SK-N-SH (cell line): ENCODE measurements at regions not wholly inside any gene's neighbourhood (a gene's known extent, or its start where the extent isn't known, plus 50 kb on each side); places are given as distances from the start of the nearest gene placed in this dataset.
A peak's percentile ranks its signal among the peaks of the same experiment; 100 is the strongest.

Experiments used
- CTCF ChIA-PET: fragments of 300-600, 350-600 bp; formaldehyde crosslinking; extraction: SDS; loops from one replicate; lab custom pipeline; 2021; lab: Yijun Ruan, JAX
- POLR2A ChIA-PET: fragments of 350-600 bp; sonication (Branson Sonifier 250); formaldehyde crosslinking; extraction: SDS; loops from one replicate; lab custom pipeline; 2020; ENCODE audit warnings: antibody characterized with exemption, inconsistent platforms; lab: Yijun Ruan, JAX
- DNase-seq: peaks from one replicate; pipeline ENCODE4 v3.0.0; 2012
- H2AFZ ChIP-seq: fragments of 200-600 bp; sonication (generic); 2 replicates; pipeline ENCODE4 v1.8.1; 2016; ENCODE audit warnings: antibody characterized with exemption, mild to moderate bottlenecking, low read depth
- H3F3A ChIP-seq: fragments of 200-600 bp; sonication (generic); replicated peaks from 2 replicates; pipeline ENCODE3; 2016; ENCODE audit warnings: antibody characterized with exemption, mild to moderate bottlenecking; ENCODE audit not compliant: insufficient read depth
- H3K27ac ChIP-seq, 2 experiments: fragments of 200-500 bp in 1 of 2; fragments of 200-600 bp in 1 of 2; sonication (Bioruptor generic) in 1 of 2; sonication (generic), shearing (Covaris generic) in 1 of 2; 2 replicates each; pipeline versions ENCODE4 v1.5.1 to v1.6.1; 2014 to 2016; ENCODE audit warnings: low read depth in 2 of 2, inconsistent platforms in 1 of 2, low read length in 1 of 2, mild to moderate bottlenecking in 1 of 2, mixed read lengths in 1 of 2
- H3K27me3 ChIP-seq: fragments of 200-600 bp; sonication (generic), shearing (Covaris generic); 2 replicates; pipeline ENCODE4 v1.6.1; 2016; ENCODE audit warnings: mixed run types; ENCODE audit not compliant: insufficient read depth
- H3K36me3 ChIP-seq, 2 experiments: fragments of 200-500 bp in 1 of 2; fragments of 200-600 bp in 1 of 2; sonication (Bioruptor generic) in 1 of 2; sonication (generic) in 1 of 2; replicated peaks in 1 of 2; 2 replicates each; pipeline versions ENCODE3 to v1.5.1; 2014 to 2016; ENCODE audit warnings: low read length in 1 of 2, mild to moderate bottlenecking in 1 of 2; ENCODE audit not compliant: insufficient read depth in 2 of 2, control insufficient read depth in 1 of 2
- H3K4me1 ChIP-seq, 2 experiments: fragments of 200-500 bp in 1 of 2; fragments of 200-600 bp in 1 of 2; sonication (Bioruptor generic) in 1 of 2; sonication (generic), shearing (Covaris generic) in 1 of 2; 2 replicates each; pipeline versions ENCODE4 v1.5.1 to v1.6.1; 2014 to 2016; ENCODE audit warnings: low read depth in 1 of 2, low read length in 1 of 2, mixed run types in 1 of 2; ENCODE audit not compliant: insufficient read depth in 2 of 2, control insufficient read depth in 1 of 2
- H3K4me2 ChIP-seq: fragments of 200-600 bp; sonication (generic), shearing (Covaris generic); 2 replicates; pipeline ENCODE4 v1.6.1; 2017; ENCODE audit warnings: mixed run types
- H3K4me3 ChIP-seq, 2 experiments: fragments of 200-500 bp in 1 of 2; fragments of 200-600 bp in 1 of 2; sonication (Bioruptor generic) in 1 of 2; sonication (generic), shearing (Covaris generic) in 1 of 2; 2 replicates each; pipeline versions ENCODE4 v1.5.1 to v1.8.1; 2014 to 2016; ENCODE audit warnings: low read depth in 2 of 2, inconsistent platforms in 1 of 2, low read length in 1 of 2, mild to moderate bottlenecking in 1 of 2, mixed read lengths in 1 of 2, moderate library complexity in 1 of 2
- H3K79me2 ChIP-seq: fragments of 200-600 bp; sonication (generic); 2 replicates; pipeline ENCODE4 v1.8.1; 2017; ENCODE audit warnings: mild to moderate bottlenecking; ENCODE audit not compliant: insufficient read depth
- H3K9ac ChIP-seq: fragments of 200-600 bp; sonication (generic); 2 replicates; pipeline ENCODE4 v1.6.1; 2017; ENCODE audit warnings: mixed run types
- H3K9me2 ChIP-seq: fragments of 200-600 bp; sonication (generic); 2 replicates; pipeline ENCODE4 v1.6.1; 2017; ENCODE audit warnings: mixed run types
- H3K9me3 ChIP-seq: fragments of 200-600 bp; sonication (generic); 2 replicates; pipeline ENCODE4 v1.6.1; 2017; ENCODE audit warnings: mixed run types, mild to moderate bottlenecking, moderate library complexity
- H4K20me1 ChIP-seq: fragments of 200-600 bp; sonication (generic); 2 replicates; pipeline ENCODE4 v1.6.1; 2017; ENCODE audit warnings: mild to moderate bottlenecking, mixed run types; ENCODE audit not compliant: insufficient read depth
- EP300 ChIP-seq, 2 experiments: IDR thresholded peaks; 2 replicates each; pipeline versions ENCODE4 v1.4.0 to v1.6.1; 2012; ENCODE audit warnings: borderline replicate concordance in 1 of 2, low read depth in 1 of 2, low read length in 1 of 2
- EZH2phosphoT487 ChIP-seq: fragments of 200-600 bp; sonication (generic); IDR thresholded peaks from 2 replicates; pipeline ENCODE4 v1.6.1; 2017; ENCODE audit warnings: low read depth, mixed run types, mild to moderate bottlenecking, antibody characterized with exemption, moderate library complexity, borderline replicate concordance
- FOSL2 ChIP-seq: IDR thresholded peaks from 2 replicates; pipeline ENCODE4 v1.4.0; 2012; ENCODE audit warnings: low read depth, mild to moderate bottlenecking, moderate library complexity, borderline replicate concordance
- FOXJ3 ChIP-seq: sonication (generic); formaldehyde crosslinking; IDR thresholded peaks from 2 replicates; pipeline ENCODE4 v1.5.1; 2020; ENCODE audit warnings: mild to moderate bottlenecking, missing genetic modification reagents
- GABPA ChIP-seq: IDR thresholded peaks from 2 replicates; pipeline ENCODE4 v1.4.0; 2012; ENCODE audit warnings: low read depth, mild to moderate bottlenecking
- GATA2 ChIP-seq: sonication (generic); formaldehyde crosslinking; IDR thresholded peaks from 2 replicates; pipeline ENCODE4 v1.5.0; 2020; ENCODE audit warnings: mild to moderate bottlenecking, missing genetic modification reagents
- MAX ChIP-seq: IDR thresholded peaks from 2 replicates; pipeline ENCODE4 v1.4.0; 2012; ENCODE audit warnings: low read depth
- MEF2A ChIP-seq: IDR thresholded peaks from 2 replicates; pipeline ENCODE4 v1.4.0; 2012; ENCODE audit warnings: low read depth, borderline replicate concordance
- MXI1 ChIP-seq: IDR thresholded peaks from 2 replicates; pipeline ENCODE4 v1.6.1; 2012; ENCODE audit warnings: mild to moderate bottlenecking, low read depth, low read length, improper control_type of control experiment
- NFIC ChIP-seq: IDR thresholded peaks from 2 replicates; pipeline ENCODE4 v1.4.0; 2012; ENCODE audit warnings: borderline replicate concordance
- POLR2AphosphoS5 ChIP-seq: IDR thresholded peaks from 2 replicates; pipeline ENCODE4 v1.6.1; 2012; ENCODE audit warnings: low read depth, low read length
- REST ChIP-seq: IDR thresholded peaks from 2 replicates; pipeline ENCODE4 v1.6.1; 2012; ENCODE audit warnings: mild to moderate bottlenecking, low read depth, low read length, moderate library complexity
- RXRA ChIP-seq: IDR thresholded peaks from 2 replicates; pipeline ENCODE4 v1.4.0; 2012; ENCODE audit warnings: low read depth, mild to moderate bottlenecking, borderline replicate concordance
- SIN3A ChIP-seq: IDR thresholded peaks from 2 replicates; pipeline ENCODE4 v1.6.1; 2012; ENCODE audit warnings: low read depth, mild to moderate bottlenecking, low read length, moderate library complexity, borderline replicate concordance
- SMC3 ChIP-seq: IDR thresholded peaks from 2 replicates; pipeline ENCODE4 v1.6.1; 2012; ENCODE audit warnings: low read depth, low read length, improper control_type of control experiment
- YY1 ChIP-seq: IDR thresholded peaks from 2 replicates; pipeline ENCODE4 v1.4.0; 2012; ENCODE audit warnings: low read depth, mild to moderate bottlenecking
- WGBS: methylation state at CpG from one replicate; pipeline ENCODE4 v1.1.6; 2017; ENCODE audit warnings: low lambda C conversion rate; 5-methylcytosine and 5-hydroxymethylcytosine counted together
- TF ChIP-seq, protein P1 (sequence below): fragments of 200-600 bp; sonication (generic); IDR thresholded peaks from 2 replicates; pipeline ENCODE4 v1.6.1; 2017; ENCODE audit warnings: antibody characterized with exemption, mild to moderate bottlenecking, moderate library complexity
- TF ChIP-seq, protein P2 (sequence below): IDR thresholded peaks from 2 replicates; pipeline ENCODE4 v1.4.0; 2012; ENCODE audit warnings: low read depth, borderline replicate concordance
- TF ChIP-seq, protein P3 (sequence below): IDR thresholded peaks from 2 replicates; pipeline ENCODE4 v1.4.0; 2012; ENCODE audit warnings: low read depth, borderline replicate concordance
- TF ChIP-seq, protein P4 (sequence below): fragments of 150-350 bp; IDR thresholded peaks from 2 replicates; pipeline ENCODE4 v1.6.1; 2016; ENCODE audit warnings: mild to moderate bottlenecking, low read depth, low read length

DNA sequence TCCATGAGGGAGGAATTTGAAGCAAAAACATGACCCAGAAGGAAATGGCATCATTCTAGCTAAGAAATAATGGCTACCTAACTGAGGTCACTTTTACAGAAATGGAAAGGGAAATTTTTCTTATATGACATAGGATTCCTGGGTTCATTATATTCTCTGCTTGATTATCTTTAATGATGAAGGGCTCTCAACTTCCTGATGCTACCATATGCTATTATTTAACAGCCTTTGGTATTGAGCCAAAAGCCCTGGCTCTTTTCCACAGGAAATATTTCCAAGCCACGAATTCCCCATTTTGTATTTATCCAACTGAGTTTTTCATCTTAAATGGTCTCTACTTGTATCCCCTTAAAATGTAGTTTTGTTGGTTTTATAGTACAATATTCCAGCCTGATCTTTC lies 63.2 kb upstream of the NPAS2 start (continued):
- TF ChIP-seq FOXJ3 (CRISPR knock-in tag) (no peak), POLR2AphosphoS5 (no peak), SMC3 (no peak), EZH2phosphoT487 (no peak), GABPA (no peak), RXRA (no peak), GATA2 (CRISPR knock-in tag) (no peak), MEF2A (peak; percentile 67; the same call in 1 of the 2 replicates), MXI1 (no peak), YY1 (0 out of 2 replicates have a peak, but pooled peaks have one; percentile 22)
- TF ChIP-seq, all 33 proteins: peak for 7

- Histone ChIP-seq H3K9ac (no peak overlapping the region; the same call in 1 of the 2 replicates), H2AFZ (no peak overlapping the region; the same call in 1 of the 2 replicates), H3K36me3 (no peaks in the 10 kb centered on the region), H3K4me1 (peaks cover 2 to 46% of the 10 kb centered on the region in 2 experiments), H3K4me3 (no peak overlapping the region), H3K4me2 (peak overlapping the region; percentile 61), H3K9me3 (no peaks in the 10 kb centered on the region), H3K79me2 (no peaks in the 10 kb centered on the region), H3K27ac (peak overlapping the region; percentile 76 to 89; a peak in 3 of 4 replicates), H3K9me2 (no peaks in the 10 kb centered on the region), H3K27me3 (no peaks in the 10 kb centered on the region), H4K20me1 (no peaks in the 10 kb centered on the region), H3F3A (peaks cover 35% of the 10 kb centered on the region)
- DNase-seq, result no peak
- CTCF ChIA-PET, result interaction anchor here (0.9 kb wide), 1 partner anchor 225 kb away, joined by 3 read pairs; no protein-coding TSS in a partner anchor
- WGBS, result 42% methylated on average over 6 of the region's 6 CpGs
- POLR2A ChIA-PET, result no interaction called here
- TF ChIP-seq MAX (no peak), FOSL2 (peak; percentile 90), SIN3A (no peak), EP300 (IDR thresholded peaks at IDR 0.05; ENCODE audit: borderline replicate concordance in 1 of 2, low read depth in 1 of 2, low read length in 1 of 2) (peak in 1 of 2 experiments; percentile 60; a peak in 1 of 4 replicates), MEF2A (no peak; the same call in 1 of the 2 replicates), NFIC (peak; percentile 68), YY1 (no peak), MXI1 (no peak), REST (no peak)
- TF ChIP-seq, protein P1, sequence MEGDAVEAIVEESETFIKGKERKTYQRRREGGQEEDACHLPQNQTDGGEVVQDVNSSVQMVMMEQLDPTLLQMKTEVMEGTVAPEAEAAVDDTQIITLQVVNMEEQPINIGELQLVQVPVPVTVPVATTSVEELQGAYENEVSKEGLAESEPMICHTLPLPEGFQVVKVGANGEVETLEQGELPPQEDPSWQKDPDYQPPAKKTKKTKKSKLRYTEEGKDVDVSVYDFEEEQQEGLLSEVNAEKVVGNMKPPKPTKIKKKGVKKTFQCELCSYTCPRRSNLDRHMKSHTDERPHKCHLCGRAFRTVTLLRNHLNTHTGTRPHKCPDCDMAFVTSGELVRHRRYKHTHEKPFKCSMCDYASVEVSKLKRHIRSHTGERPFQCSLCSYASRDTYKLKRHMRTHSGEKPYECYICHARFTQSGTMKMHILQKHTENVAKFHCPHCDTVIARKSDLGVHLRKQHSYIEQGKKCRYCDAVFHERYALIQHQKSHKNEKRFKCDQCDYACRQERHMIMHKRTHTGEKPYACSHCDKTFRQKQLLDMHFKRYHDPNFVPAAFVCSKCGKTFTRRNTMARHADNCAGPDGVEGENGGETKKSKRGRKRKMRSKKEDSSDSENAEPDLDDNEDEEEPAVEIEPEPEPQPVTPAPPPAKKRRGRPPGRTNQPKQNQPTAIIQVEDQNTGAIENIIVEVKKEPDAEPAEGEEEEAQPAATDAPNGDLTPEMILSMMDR, result no peak
- TF ChIP-seq, protein P2, sequence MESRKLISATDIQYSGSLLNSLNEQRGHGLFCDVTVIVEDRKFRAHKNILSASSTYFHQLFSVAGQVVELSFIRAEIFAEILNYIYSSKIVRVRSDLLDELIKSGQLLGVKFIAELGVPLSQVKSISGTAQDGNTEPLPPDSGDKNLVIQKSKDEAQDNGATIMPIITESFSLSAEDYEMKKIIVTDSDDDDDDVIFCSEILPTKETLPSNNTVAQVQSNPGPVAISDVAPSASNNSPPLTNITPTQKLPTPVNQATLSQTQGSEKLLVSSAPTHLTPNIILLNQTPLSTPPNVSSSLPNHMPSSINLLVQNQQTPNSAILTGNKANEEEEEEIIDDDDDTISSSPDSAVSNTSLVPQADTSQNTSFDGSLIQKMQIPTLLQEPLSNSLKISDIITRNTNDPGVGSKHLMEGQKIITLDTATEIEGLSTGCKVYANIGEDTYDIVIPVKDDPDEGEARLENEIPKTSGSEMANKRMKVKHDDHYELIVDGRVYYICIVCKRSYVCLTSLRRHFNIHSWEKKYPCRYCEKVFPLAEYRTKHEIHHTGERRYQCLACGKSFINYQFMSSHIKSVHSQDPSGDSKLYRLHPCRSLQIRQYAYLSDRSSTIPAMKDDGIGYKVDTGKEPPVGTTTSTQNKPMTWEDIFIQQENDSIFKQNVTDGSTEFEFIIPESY, result no peak
- TF ChIP-seq, protein P3, sequence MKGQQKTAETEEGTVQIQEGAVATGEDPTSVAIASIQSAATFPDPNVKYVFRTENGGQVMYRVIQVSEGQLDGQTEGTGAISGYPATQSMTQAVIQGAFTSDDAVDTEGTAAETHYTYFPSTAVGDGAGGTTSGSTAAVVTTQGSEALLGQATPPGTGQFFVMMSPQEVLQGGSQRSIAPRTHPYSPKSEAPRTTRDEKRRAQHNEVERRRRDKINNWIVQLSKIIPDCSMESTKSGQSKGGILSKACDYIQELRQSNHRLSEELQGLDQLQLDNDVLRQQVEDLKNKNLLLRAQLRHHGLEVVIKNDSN, result no peak
- TF ChIP-seq, protein P4, sequence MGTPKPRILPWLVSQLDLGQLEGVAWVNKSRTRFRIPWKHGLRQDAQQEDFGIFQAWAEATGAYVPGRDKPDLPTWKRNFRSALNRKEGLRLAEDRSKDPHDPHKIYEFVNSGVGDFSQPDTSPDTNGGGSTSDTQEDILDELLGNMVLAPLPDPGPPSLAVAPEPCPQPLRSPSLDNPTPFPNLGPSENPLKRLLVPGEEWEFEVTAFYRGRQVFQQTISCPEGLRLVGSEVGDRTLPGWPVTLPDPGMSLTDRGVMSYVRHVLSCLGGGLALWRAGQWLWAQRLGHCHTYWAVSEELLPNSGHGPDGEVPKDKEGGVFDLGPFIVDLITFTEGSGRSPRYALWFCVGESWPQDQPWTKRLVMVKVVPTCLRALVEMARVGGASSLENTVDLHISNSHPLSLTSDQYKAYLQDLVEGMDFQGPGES, result no peak
Measured at GRCh38 chr2:100757621-100758394, 62.1 kb upstream of the NPAS2 start.
